D721Med (cell line): ENCODE measurements at regions not wholly inside any gene's neighbourhood (a gene's known extent, or its start where the extent isn't known, plus 50 kb on each side); places are given as distances from the start of the nearest gene placed in this dataset.

ENCODE experiments used
- DNase-seq: peaks from one replicate; pipeline ENCODE4 v3.0.0; 2011; ENCODE audit warnings: low spot score; ENCODE audit not compliant: insufficient read length
- FAIRE-seq: peaks from 2 replicates; lab custom pipeline; 2011; peaks lifted over from hg19 to GRCh38; lab: Jason Lieb, UNC
- CTCF ChIP-seq: IDR thresholded peaks from 2 replicates; pipeline ENCODE4 v1.5.1; 2012; ENCODE audit warnings: mild to moderate bottlenecking, control low read depth; ENCODE audit not compliant: insufficient read depth; ENCODE audit errors: missing control alignments

GRCh38 chr9:115966660-115967059, 186.9 kb upstream of the PAPPA start:
- DNase-seq (no peak), FAIRE-seq (no peak)
- no peak for TF ChIP-seq CTCF

- FAIRE-seq: no peak
- DNase-seq: no peak
- TF ChIP-seq CTCF: no peak
These were observed 184.5 kb upstream of the PAPPA start for GRCh38 chr9:115969096-115969495.

GRCh38 chr9:115972362-115972761, 181.2 kb upstream of the PAPPA start:
- DNase-seq (no peak), FAIRE-seq (no peak)
- no peak for TF ChIP-seq CTCF

GRCh38 chr9:115972843-115973595, 180.6 kb upstream of the PAPPA start:
- TF ChIP-seq CTCF: no peak
- FAIRE-seq: no peak
- DNase-seq: no peak

GRCh38 chr9:115976781-115977180, 176.8 kb upstream of the PAPPA start:
- FAIRE-seq: no peak
- TF ChIP-seq CTCF: no peak

GRCh38 chr9:115978091-115978490, 175.5 kb upstream of the PAPPA start:
- DNase-seq: no peak
- FAIRE-seq: no peak
- TF ChIP-seq CTCF: no peak

More at GRCh38 chr9:115976781-115977180, 176.8 kb upstream of the PAPPA start:
- no peak for DNase-seq

GRCh38 chr9:115978659-115979096, 174.9 kb upstream of the PAPPA start:
- DNase-seq: no peak
- no peak for TF ChIP-seq CTCF
- no peak for FAIRE-seq
